Posterior vena cava (tissue), 2 donors: ENCODE measurements at regions not wholly inside any gene's neighbourhood (a gene's known extent, or its start where the extent isn't known, plus 50 kb on each side); places are given as distances from the start of the nearest gene placed in this dataset.

ENCODE experiments used
- DNase-seq: peaks from one replicate; pipeline ENCODE4 v3.0.0-alpha.2; 2020; ENCODE audit warnings: low spot score
- intact Hi-C, 2 donors: fragments of 100-400 bp; cut with DNase I; formaldehyde crosslinking; loops; one replicate each; pipeline versions ENCODE4 v1.14.1 to v1.14.2; 2022 to 2023
- donor health status: DM: yes; HTN: yes; CAD: no.
- donor health status: DM: yes; HTN: yes; CAD: no.

GRCh38 chr10:9860045-9860444, 1157.6 kb upstream of the CELF2 start:
- DNase-seq: no peak
- intact Hi-C loops: no loop called here

- intact Hi-C loops: no loop called here
- DNase-seq: no peak
Observed at GRCh38 chr10:9863559-9864121, 1154.0 kb upstream of the CELF2 start.

- intact Hi-C loops: no loop called here
Observed at GRCh38 chr10:9868499-9868898, 1149.2 kb upstream of the CELF2 start.

GRCh38 chr10:9869205-9869604, 1148.5 kb upstream of the CELF2 start:
- intact Hi-C loops: no loop called here
- DNase-seq: no peak

More at GRCh38 chr10:9868499-9868898, 1149.2 kb upstream of the CELF2 start:
- DNase-seq: no peak

GRCh38 chr10:9869606-9870176, 1148.0 kb upstream of the CELF2 start:
- intact Hi-C loops: no loop called here
- no peak for DNase-seq

- no peak for DNase-seq
- intact Hi-C loops: no loop called here
Observed at GRCh38 chr10:9875353-9875752, 1142.3 kb upstream of the CELF2 start.

- DNase-seq: no peak
- intact Hi-C loops: no loop called here
Observed at GRCh38 chr10:9877978-9878377, 1139.7 kb upstream of the CELF2 start.

- no peak for DNase-seq
- intact Hi-C loops: no loop called here
Observed at GRCh38 chr10:9878383-9878782, 1139.3 kb upstream of the CELF2 start.

GRCh38 chr10:9885761-9886160, 1131.9 kb upstream of the CELF2 start:
- intact Hi-C loops: no loop called here
- no peak for DNase-seq

- no peak for DNase-seq
- intact Hi-C loops: no loop called here
Observed at GRCh38 chr10:9886772-9887171, 1130.9 kb upstream of the CELF2 start.

- DNase-seq: no peak
- intact Hi-C loops: no loop called here
Observed at GRCh38 chr10:9895453-9895852, 1122.2 kb upstream of the CELF2 start.

- no peak for DNase-seq
- intact Hi-C loops: no loop called here
Observed at GRCh38 chr10:9895981-9896380, 1121.7 kb upstream of the CELF2 start.

- intact Hi-C loops: no loop called here
- no peak for DNase-seq
Observed at GRCh38 chr10:9898633-9899395, 1118.9 kb upstream of the CELF2 start.

- intact Hi-C loops: no loop called here
- no peak for DNase-seq
Observed at GRCh38 chr10:9900751-9901150, 1116.9 kb upstream of the CELF2 start.

- DNase-seq: no peak
- intact Hi-C loops: no loop called here
Observed at GRCh38 chr10:9901971-9902370, 1115.7 kb upstream of the CELF2 start.

- intact Hi-C loops: no loop called here
- DNase-seq: no peak
Observed at GRCh38 chr10:9910446-9910845, 1107.2 kb upstream of the CELF2 start.

GRCh38 chr10:9911488-9911887, 1106.2 kb upstream of the CELF2 start:
- no peak for DNase-seq
- intact Hi-C loops: no loop called here

GRCh38 chr10:9913876-9914514, 1103.7 kb upstream of the CELF2 start:
- intact Hi-C loops: no loop called here
- DNase-seq: no peak

- intact Hi-C loops: no loop called here
- DNase-seq: no peak
Observed at GRCh38 chr10:9921544-9921943, 1096.1 kb upstream of the CELF2 start.

- intact Hi-C loops: no loop called here
- no peak for DNase-seq
Observed at GRCh38 chr10:9922126-9922870, 1095.4 kb upstream of the CELF2 start.
